Activated T-helper 1 cell treated with anti-CD3 and anti-CD28 coated beads, Interleukin-12 subunit alpha, Interleukin-12 subunit beta, Interleukin-2, Interleukin-4 antibody, amounts not matched to agents 30 ng/mL and 10 ng/mL and 1 ng/mL, durations not matched to agents 14 hours and 24 hours and 36 hours (primary cell): ENCODE measurements at regions not wholly inside any gene's neighbourhood (a gene's known extent, or its start where the extent isn't known, plus 50 kb on each side); places are given as distances from the start of the nearest gene placed in this dataset.

ENCODE experiments used
- DNase-seq: peaks from one replicate; pipeline ENCODE4 v3.0.0; 2021; ENCODE audit warnings: low spot score
- H3K27ac Mint-ChIP-seq: one replicate; pipeline ENCODE4 v1.8.0; 2021; ENCODE audit warnings: mild to moderate bottlenecking, mixed read lengths
- H3K27me3 Mint-ChIP-seq: one replicate; pipeline ENCODE4 v1.8.0; 2022; ENCODE audit warnings: mild to moderate bottlenecking, moderate library complexity, mixed read lengths; ENCODE audit not compliant: insufficient read depth
- H3K36me3 Mint-ChIP-seq: one replicate; pipeline ENCODE4 v1.8.0; 2021; ENCODE audit warnings: low read depth, mixed read lengths
- H3K4me1 Mint-ChIP-seq: one replicate; pipeline ENCODE4 v1.8.0; 2021; ENCODE audit warnings: low read depth, mixed read lengths
- H3K4me3 Mint-ChIP-seq: one replicate; pipeline ENCODE4 v1.8.0; 2021; ENCODE audit warnings: mild to moderate bottlenecking, moderate library complexity, mixed read lengths
- H3K9me3 Mint-ChIP-seq: one replicate; pipeline ENCODE4 v1.8.0; 2021; ENCODE audit warnings: mixed read lengths
- intact Hi-C: fragments of 100-400 bp; cut with micrococcal nuclease; formaldehyde crosslinking; loops from one replicate; pipeline ENCODE4 v1.15.1; 2024

- DNase-seq: no peak
- H3K27me3 Mint-ChIP-seq: no peaks in the 10 kb centered on the region
- no peak overlapping the region for H3K27ac Mint-ChIP-seq
- H3K4me3 Mint-ChIP-seq: no peak overlapping the region
- H3K9me3 Mint-ChIP-seq: no peaks in the 10 kb centered on the region
- no peaks in the 10 kb centered on the region for H3K4me1 Mint-ChIP-seq
- intact Hi-C loops: no loop called here
- no peaks in the 10 kb centered on the region for H3K36me3 Mint-ChIP-seq
Observed at GRCh38 chrX:123075947-123076561, 108.0 kb upstream of the GRIA3 start.

- no peaks in the 10 kb centered on the region for H3K9me3 Mint-ChIP-seq
- no peak for DNase-seq
- H3K36me3 Mint-ChIP-seq: no peaks in the 10 kb centered on the region
- no peak overlapping the region for H3K27ac Mint-ChIP-seq
- intact Hi-C loops: no loop called here
- no peak overlapping the region for H3K4me3 Mint-ChIP-seq
- H3K27me3 Mint-ChIP-seq: no peaks in the 10 kb centered on the region
- H3K4me1 Mint-ChIP-seq: no peaks in the 10 kb centered on the region
Observed at GRCh38 chrX:123077631-123078030, 106.4 kb upstream of the GRIA3 start.

DNA sequence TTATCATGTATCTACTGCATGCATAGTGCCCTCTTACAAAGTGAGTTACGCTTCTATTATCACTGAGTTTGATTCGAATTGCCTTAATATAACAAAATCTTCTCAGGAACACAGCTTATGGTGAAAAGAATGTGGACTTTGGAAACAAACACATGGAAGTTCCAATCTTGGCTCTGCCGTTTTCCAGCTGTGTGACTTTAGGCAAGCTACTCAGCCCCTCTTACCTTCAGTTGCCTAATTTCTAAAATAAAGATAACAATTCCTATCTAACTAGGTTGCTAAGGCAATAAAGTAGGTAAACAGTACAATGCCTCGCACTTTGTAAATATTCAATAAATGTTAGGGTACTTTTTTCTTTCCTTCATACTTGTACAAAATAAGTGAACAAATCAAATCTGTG lies 104.0 kb upstream of the GRIA3 start:
- Mint-ChIP-seq H3K27me3 (no peaks in the 10 kb centered on the region), H3K27ac (no peak overlapping the region), H3K4me3 (no peak overlapping the region), H3K4me1 (no peaks in the 10 kb centered on the region), H3K36me3 (no peaks in the 10 kb centered on the region), H3K9me3 (no peaks in the 10 kb centered on the region)
- intact Hi-C loops: no loop called here
- DNase-seq: no peak

- no peak overlapping the region for H3K4me3 Mint-ChIP-seq
- no peaks in the 10 kb centered on the region for H3K27me3 Mint-ChIP-seq
- no peak overlapping the region for H3K27ac Mint-ChIP-seq
- no peaks in the 10 kb centered on the region for H3K36me3 Mint-ChIP-seq
- no peaks in the 10 kb centered on the region for H3K9me3 Mint-ChIP-seq
- DNase-seq: no peak
- H3K4me1 Mint-ChIP-seq: no peaks in the 10 kb centered on the region
- intact Hi-C loops: no loop called here
Observed at GRCh38 chrX:123081776-123082175, 102.3 kb upstream of the GRIA3 start.

DNA sequence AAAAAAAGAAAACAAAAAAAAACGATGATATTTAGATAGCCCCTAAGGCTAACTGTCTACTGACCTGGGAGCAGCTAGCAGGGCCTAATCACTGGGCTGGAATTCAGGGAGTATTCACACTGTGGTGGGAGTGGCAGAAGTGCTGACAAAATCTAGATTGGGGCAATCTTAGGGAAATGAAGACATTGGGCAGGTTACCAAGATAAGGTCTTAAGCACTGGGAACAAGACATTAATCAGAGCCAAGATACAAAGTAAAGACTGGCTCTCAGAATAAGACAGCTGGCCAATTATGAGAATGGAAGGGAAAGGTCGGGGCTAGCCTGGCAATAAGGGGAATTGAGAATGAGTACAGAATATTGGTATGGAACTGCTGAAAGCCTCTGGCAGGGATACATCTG lies 100.2 kb upstream of the GRIA3 start:
- Mint-ChIP-seq H3K27ac (no peak overlapping the region), H3K27me3 (no peaks in the 10 kb centered on the region), H3K36me3 (no peaks in the 10 kb centered on the region), H3K9me3 (no peaks in the 10 kb centered on the region), H3K4me3 (no peak overlapping the region), H3K4me1 (no peaks in the 10 kb centered on the region)
- intact Hi-C loops: no loop called here
- no peak for DNase-seq

DNA sequence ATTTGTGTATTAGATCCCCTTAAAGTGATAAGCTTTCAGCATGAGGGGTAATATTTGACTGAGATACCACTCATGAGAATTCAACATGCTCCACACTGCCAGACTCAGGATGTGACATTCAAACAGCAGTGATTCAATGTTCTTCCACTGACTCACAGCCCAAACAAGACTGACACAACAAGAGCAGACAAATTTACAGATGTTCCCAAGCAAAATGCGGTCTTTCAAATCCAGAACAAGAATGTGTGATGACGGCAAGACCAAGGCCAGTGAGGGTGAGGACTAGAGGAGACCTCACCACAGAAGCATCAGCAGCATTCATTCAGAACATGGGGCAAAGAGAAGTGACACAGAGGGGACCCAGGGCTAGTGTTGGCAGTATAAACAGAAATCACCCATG lies 99.3 kb upstream of the GRIA3 start:
- Mint-ChIP-seq H3K27me3 (no peaks in the 10 kb centered on the region), H3K4me1 (no peaks in the 10 kb centered on the region), H3K36me3 (no peaks in the 10 kb centered on the region), H3K9me3 (no peaks in the 10 kb centered on the region), H3K27ac (no peak overlapping the region), H3K4me3 (no peak overlapping the region)
- no peak for DNase-seq
- intact Hi-C loops: no loop called here

DNA sequence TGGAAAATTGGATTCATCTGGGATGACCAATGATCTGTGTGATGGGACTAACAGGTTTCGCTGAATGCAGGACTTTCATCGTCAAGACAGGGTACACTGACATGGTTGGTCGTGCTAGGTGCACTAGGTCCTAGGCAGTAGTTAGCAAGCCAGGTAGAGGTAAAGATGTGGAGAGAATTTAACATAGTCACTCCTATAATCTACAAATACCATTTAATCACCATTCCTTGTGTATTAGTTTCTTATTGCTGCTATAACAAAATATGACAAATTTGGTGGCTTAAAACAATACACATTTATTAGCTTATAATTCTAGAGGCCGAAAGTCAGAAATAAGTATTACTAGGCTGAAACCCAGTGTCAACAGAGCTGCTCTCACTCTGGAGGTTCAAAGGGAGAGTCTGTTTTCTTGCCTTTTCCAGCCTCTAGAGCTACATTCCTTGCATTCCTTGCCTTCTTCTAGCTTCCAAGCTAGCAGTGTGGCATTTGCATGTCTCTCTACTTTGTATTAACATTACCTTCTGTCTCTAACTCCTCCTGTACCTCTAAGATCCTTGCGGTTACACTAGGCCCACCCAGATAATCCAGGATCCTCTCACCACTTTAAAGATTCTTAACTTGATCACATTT lies 98.7 kb upstream of the GRIA3 start:
- Mint-ChIP-seq H3K27ac (no peak overlapping the region), H3K4me3 (no peak overlapping the region), H3K9me3 (no peaks in the 10 kb centered on the region), H3K4me1 (no peaks in the 10 kb centered on the region), H3K27me3 (no peaks in the 10 kb centered on the region), H3K36me3 (no peaks in the 10 kb centered on the region)
- intact Hi-C loops: no loop called here
- DNase-seq: no peak

DNA sequence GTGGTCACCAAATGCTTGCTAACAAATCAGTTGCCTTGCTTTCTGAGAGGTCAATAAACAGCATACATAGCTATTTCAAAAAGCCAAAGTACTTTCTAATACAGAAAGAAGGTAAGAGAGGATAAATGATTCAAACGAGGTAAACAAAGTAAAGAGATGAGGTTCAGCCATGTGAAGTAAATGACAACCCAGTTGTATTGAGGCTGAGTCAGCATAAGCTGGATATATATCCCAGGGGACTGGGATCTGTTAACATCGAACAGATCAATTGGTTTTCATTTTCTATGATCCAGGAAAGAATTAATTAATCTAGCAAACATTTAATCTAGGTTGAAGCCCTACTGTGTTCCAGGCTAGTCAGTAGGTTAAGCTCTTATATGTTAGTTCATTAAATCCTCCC lies 97.3 kb upstream of the GRIA3 start:
- Mint-ChIP-seq H3K27me3 (no peaks in the 10 kb centered on the region), H3K4me1 (no peaks in the 10 kb centered on the region), H3K27ac (no peak overlapping the region), H3K9me3 (no peaks in the 10 kb centered on the region), H3K36me3 (no peaks in the 10 kb centered on the region), H3K4me3 (no peak overlapping the region)
- intact Hi-C loops: no loop called here
- no peak for DNase-seq

DNA sequence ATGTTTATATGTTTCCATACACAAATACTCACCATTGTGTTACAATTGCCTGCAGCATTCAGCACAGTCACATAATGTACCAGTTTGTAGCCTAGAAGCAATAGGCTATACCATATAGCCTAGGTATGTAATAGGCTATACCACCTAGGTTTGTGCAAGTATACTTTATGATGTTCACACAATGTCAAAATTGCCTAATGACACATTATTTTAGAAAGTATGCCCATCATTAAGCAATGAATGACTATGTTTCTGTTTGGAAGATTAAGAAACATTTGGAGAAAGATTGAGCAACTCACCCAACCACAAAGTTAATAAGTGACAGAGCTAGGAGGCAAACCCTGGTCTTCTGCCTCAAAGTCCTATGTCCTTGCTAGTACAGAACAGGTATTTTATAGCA lies 96.8 kb upstream of the GRIA3 start:
- H3K27me3 Mint-ChIP-seq: no peaks in the 10 kb centered on the region
- no peak overlapping the region for H3K27ac Mint-ChIP-seq
- no peaks in the 10 kb centered on the region for H3K36me3 Mint-ChIP-seq
- intact Hi-C loops: no loop called here
- H3K4me3 Mint-ChIP-seq: no peak overlapping the region
- DNase-seq: no peak
- H3K4me1 Mint-ChIP-seq: no peaks in the 10 kb centered on the region
- no peaks in the 10 kb centered on the region for H3K9me3 Mint-ChIP-seq

DNA sequence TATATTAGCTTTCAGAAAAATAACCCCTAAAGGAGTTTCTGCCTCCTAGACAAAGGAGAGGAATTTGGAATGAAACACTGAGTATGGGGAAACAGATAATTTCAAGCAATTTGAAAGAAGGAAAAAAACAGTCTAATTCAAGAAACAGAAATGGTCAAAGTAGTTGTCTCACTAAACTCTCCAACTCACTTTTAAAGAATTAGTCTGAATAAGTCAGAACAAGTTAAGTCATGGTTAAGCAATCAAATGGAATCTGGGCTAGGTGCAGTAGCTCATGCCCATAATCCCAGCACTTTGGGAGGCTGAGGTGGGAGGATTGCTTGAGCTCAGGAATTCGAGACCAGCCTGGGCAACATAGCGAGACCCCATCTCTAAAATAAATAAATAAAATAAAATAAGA lies 95.7 kb upstream of the GRIA3 start:
- H3K27me3 Mint-ChIP-seq: no peaks in the 10 kb centered on the region
- H3K4me3 Mint-ChIP-seq: no peak overlapping the region
- no peaks in the 10 kb centered on the region for H3K36me3 Mint-ChIP-seq
- intact Hi-C loops: no loop called here
- no peaks in the 10 kb centered on the region for H3K9me3 Mint-ChIP-seq
- H3K27ac Mint-ChIP-seq: no peak overlapping the region
- H3K4me1 Mint-ChIP-seq: no peaks in the 10 kb centered on the region
- DNase-seq: no peak

- no peak for DNase-seq
Observed at GRCh38 chrX:123088930-123089329, 95.1 kb upstream of the GRIA3 start.

DNA sequence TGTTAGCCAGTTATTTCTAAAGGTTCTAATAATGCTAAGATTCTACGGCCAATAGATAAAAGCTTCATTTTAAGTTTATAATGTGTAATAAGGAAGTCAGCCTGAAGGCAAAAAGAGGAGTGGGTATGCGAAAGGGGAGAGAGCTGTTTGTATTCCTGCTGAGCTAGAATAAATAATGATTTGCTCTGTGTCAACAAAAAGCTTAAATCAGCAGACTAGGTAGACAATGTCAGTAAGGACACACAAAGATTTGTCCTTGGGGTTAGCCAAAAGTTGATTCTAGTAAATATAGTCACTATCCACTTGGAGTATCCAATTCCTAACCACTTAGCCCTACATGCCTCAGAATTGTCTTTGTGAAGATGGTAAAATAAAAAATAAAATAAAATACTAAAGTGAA lies 90.3 kb upstream of the GRIA3 start:
- intact Hi-C loops: no loop called here
- H3K4me3 Mint-ChIP-seq: no peak overlapping the region
- no peak overlapping the region for H3K27ac Mint-ChIP-seq
- H3K4me1 Mint-ChIP-seq: no peaks in the 10 kb centered on the region
- DNase-seq: no peak
- no peaks in the 10 kb centered on the region for H3K27me3 Mint-ChIP-seq
- no peaks in the 10 kb centered on the region for H3K9me3 Mint-ChIP-seq
- no peaks in the 10 kb centered on the region for H3K36me3 Mint-ChIP-seq

More at GRCh38 chrX:123088930-123089329, 95.1 kb upstream of the GRIA3 start:
- no peaks in the 10 kb centered on the region for H3K36me3 Mint-ChIP-seq
- intact Hi-C loops: no loop called here
- no peak overlapping the region for H3K4me3 Mint-ChIP-seq
- no peaks in the 10 kb centered on the region for H3K4me1 Mint-ChIP-seq
- no peaks in the 10 kb centered on the region for H3K9me3 Mint-ChIP-seq
- H3K27ac Mint-ChIP-seq: no peak overlapping the region
- H3K27me3 Mint-ChIP-seq: no peaks in the 10 kb centered on the region

DNA sequence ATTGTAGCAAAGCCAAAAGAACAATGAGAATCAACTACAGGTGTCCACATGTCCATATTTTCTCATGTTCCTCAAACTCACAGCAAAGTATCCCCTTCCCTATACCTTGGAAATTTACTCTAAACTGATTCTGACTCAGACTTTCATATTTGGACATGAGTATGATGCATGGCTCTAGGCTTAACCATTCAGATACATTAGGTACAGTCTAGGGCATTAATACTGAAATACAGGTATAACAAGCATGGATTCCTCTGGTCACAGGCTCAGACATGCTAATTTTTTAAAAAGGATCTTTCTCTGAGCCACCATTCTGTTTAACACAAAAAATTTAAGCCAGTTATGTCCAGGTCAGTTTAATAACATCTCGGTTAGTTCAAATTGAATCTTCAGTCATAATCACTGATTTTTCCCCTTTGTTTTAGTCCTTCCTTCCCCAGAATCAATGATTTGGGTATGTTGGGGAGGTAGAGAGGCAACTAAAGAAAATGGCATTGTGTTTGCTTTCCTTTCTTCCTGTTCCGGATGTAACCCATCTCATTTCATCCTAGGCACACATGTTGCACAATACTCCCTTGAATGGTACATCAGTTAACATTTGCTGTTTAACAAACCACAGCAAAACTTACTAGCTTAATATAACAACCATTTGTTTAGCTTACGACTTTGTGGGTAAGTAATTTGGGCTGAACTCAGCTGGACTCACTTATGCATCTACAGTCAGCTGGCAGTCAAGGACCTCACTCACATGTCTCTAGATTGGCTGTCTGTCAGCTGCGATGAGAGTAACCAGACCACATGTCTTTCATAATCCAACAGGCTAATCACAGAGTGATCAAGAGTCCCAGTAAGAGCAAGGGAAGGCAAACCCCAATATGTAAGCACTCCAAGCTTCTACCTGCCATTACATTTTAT lies 75.3 kb upstream of the GRIA3 start:
- Mint-ChIP-seq H3K36me3 (no peaks in the 10 kb centered on the region), H3K27ac (no peak overlapping the region), H3K4me1 (no peaks in the 10 kb centered on the region), H3K9me3 (no peaks in the 10 kb centered on the region), H3K27me3 (no peaks in the 10 kb centered on the region), H3K4me3 (no peak overlapping the region)
- no peak for DNase-seq
- intact Hi-C loops: no loop called here
